Gastrocnemius medialis (tissue), 4 donors: ENCODE measurements at regions not wholly inside any gene's neighbourhood (a gene's known extent, or its start where the extent isn't known, plus 50 kb on each side); places are given as distances from the start of the nearest gene placed in this dataset.

Source experiments
- POLR2A ChIP-seq, 2 donors: fragments of 450-650 bp; IDR thresholded peaks; one replicate each; pipeline ENCODE4 v1.6.1; 2017; ENCODE audit warnings: antibody characterized with exemption in 2 of 2, mild to moderate bottlenecking in 2 of 2, moderate library complexity in 2 of 2
- TF ChIP-seq, protein P1 (sequence below), 5 experiments: fragments of 450-650 bp in 3 of 5; fragments of 200-600 bp in 2 of 5; sonication (generic) in 2 of 5; IDR thresholded peaks in 4 of 5; conservative IDR thresholded peaks in 1 of 5; 1 replicate in 4 of 5; 2 replicates in 1 of 5; pipeline ENCODE4 v1.5.1; 2016 to 2019; ENCODE audit warnings: antibody characterized with exemption in 5 of 5, mild to moderate bottlenecking in 3 of 5, moderate library complexity in 3 of 5

DNA sequence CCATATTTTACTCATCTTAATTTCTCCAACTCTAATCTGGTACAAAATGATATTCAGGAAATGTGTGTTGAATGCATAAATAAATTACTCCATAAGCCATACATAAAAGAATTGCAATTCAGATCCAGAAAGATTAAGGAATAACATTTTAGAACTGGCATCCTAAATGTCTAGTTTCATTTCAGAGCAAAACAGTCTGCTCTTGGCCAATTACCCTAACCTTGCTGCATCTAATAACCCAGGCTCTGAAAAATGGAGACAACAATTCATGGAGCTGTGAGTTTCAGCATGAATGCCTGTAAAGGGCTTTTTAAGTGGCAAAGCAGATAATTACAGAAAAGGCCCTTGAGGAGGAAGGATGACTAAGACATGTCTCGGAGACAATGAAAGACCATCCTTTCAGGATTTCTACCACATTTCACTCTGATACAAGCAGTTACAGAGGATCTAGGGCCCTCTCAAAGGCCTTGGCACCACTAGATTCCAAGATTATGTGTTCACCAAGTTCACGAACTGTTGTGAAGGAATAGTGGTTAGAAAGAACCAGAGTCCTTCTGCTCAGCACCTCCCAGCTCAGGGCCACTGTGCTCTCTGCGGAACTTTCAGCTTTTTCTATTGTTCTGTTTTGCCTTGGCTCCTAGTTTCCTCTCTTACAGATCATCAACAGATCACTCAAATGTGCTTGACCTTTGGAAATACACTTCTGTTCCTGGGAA lies 157.6 kb upstream of the BLID start:
- TF ChIP-seq POLR2A (IDR thresholded peaks at IDR 0.05): no peak
- TF ChIP-seq, protein P1, sequence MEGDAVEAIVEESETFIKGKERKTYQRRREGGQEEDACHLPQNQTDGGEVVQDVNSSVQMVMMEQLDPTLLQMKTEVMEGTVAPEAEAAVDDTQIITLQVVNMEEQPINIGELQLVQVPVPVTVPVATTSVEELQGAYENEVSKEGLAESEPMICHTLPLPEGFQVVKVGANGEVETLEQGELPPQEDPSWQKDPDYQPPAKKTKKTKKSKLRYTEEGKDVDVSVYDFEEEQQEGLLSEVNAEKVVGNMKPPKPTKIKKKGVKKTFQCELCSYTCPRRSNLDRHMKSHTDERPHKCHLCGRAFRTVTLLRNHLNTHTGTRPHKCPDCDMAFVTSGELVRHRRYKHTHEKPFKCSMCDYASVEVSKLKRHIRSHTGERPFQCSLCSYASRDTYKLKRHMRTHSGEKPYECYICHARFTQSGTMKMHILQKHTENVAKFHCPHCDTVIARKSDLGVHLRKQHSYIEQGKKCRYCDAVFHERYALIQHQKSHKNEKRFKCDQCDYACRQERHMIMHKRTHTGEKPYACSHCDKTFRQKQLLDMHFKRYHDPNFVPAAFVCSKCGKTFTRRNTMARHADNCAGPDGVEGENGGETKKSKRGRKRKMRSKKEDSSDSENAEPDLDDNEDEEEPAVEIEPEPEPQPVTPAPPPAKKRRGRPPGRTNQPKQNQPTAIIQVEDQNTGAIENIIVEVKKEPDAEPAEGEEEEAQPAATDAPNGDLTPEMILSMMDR (IDR thresholded peaks at IDR 0.05 in 4 of 5, conservative IDR thresholded peaks at IDR 0.05 in 1 of 5): no peak
